ENCODE measurements at regions not wholly inside any gene's neighbourhood (a gene's known extent, or its start where the extent isn't known, plus 50 kb on each side); places are given as distances from the start of the nearest gene placed in this dataset.

- intact Hi-C loops (cut with DNase I): no loop called here
- no peak overlapping the region for H3K4me3 ChIP-seq
- H3K36me3 ChIP-seq: no peaks in the 10 kb centered on the region
- peak in 1 of 5 donors; percentile 46 for DNase-seq
- H3K27me3 ChIP-seq: peaks cover 0 to 34% (median 3%) of the 10 kb centered on the region in 9 donors
- peaks cover 0 to 8% (median 0%) of the 10 kb centered on the region in 12 donors for H3K4me1 ChIP-seq
- no peak overlapping the region for H3K27ac ChIP-seq
- no peak for TF ChIP-seq POLR2A (IDR thresholded peaks at IDR 0.05)
- ATAC-seq: no peak
- no peaks in the 10 kb centered on the region for H3K9me3 ChIP-seq
- 64 to 83% (median 77%) methylated on average over 7 of the region's 7 CpGs for WGBS, 4 donors
These were observed 339.4 kb downstream of the TEX29 start for GRCh38 chr13:111659842-111660241.

GRCh38 chr13:111661052-111661451 is 340.6 kb downstream of the TEX29 start:
- Histone ChIP-seq H3K4me1 (peaks cover 0 to 8% (median 0%) of the 10 kb centered on the region in 12 donors), H3K36me3 (no peaks in the 10 kb centered on the region), H3K4me3 (no peak overlapping the region), H3K9me3 (no peaks in the 10 kb centered on the region), H3K27me3 (peaks cover 0 to 31% (median 0%) of the 10 kb centered on the region in 9 donors), H3K27ac (no peak overlapping the region)
- intact Hi-C loops (cut with DNase I): no loop called here
- DNase-seq (no peak), ATAC-seq (no peak)
- TF ChIP-seq POLR2A (IDR thresholded peaks at IDR 0.05) (no peak), CTCF (IDR thresholded peaks at IDR 0.05) (no peak)
- 79 to 89% (median 84%) methylated on average over 9 to 13 of the region's 13 CpGs for WGBS, 4 donors

GRCh38 chr13:111661776-111662175 is 341.3 kb downstream of the TEX29 start:
- no peak for ATAC-seq
- H3K9me3 ChIP-seq: no peaks in the 10 kb centered on the region
- WGBS, 4 donors: 62 to 83% (median 78%) methylated on average over 3 to 9 of the region's 9 CpGs
- peaks cover 0 to 31% (median 0%) of the 10 kb centered on the region in 9 donors for H3K27me3 ChIP-seq
- intact Hi-C loops (cut with DNase I): no loop called here
- DNase-seq: no peak
- H3K36me3 ChIP-seq: no peaks in the 10 kb centered on the region
- H3K4me1 ChIP-seq: peaks cover 0 to 8% (median 0%) of the 10 kb centered on the region in 12 donors
- H3K4me3 ChIP-seq: no peak overlapping the region
- TF ChIP-seq CTCF (IDR thresholded peaks at IDR 0.05) (no peak), POLR2A (IDR thresholded peaks at IDR 0.05) (no peak)
- H3K27ac ChIP-seq: no peak overlapping the region

- H3K4me3 ChIP-seq: no peak overlapping the region
- TF ChIP-seq POLR2A (IDR thresholded peaks at IDR 0.05) (no peak), CTCF (IDR thresholded peaks at IDR 0.05) (no peak)
- 86 to 95% (median 91%) methylated on average over 5 of the region's 5 CpGs for WGBS, 4 donors
- no peaks in the 10 kb centered on the region for H3K36me3 ChIP-seq
- peaks cover 0 to 31% (median 0%) of the 10 kb centered on the region in 9 donors for H3K27me3 ChIP-seq
- H3K27ac ChIP-seq: no peak overlapping the region
- ATAC-seq: peak in 1 of 4 donors; percentile 59
- no peak for DNase-seq
- peaks cover 0 to 8% (median 0%) of the 10 kb centered on the region in 12 donors for H3K4me1 ChIP-seq
- no peaks in the 10 kb centered on the region for H3K9me3 ChIP-seq
- intact Hi-C loops (cut with DNase I): no loop called here
These were observed 342.0 kb downstream of the TEX29 start for GRCh38 chr13:111662451-111662850.

GRCh38 chr13:111662895-111663294 is 342.5 kb downstream of the TEX29 start:
- no peaks in the 10 kb centered on the region for H3K36me3 ChIP-seq
- no peak overlapping the region for H3K4me3 ChIP-seq
- peaks cover 0 to 31% (median 0%) of the 10 kb centered on the region in 9 donors for H3K27me3 ChIP-seq
- DNase-seq (no peak), ATAC-seq (peak in 1 of 4 donors; percentile 33)
- intact Hi-C loops (cut with DNase I): no loop called here
- no peaks in the 10 kb centered on the region for H3K9me3 ChIP-seq
- TF ChIP-seq CTCF (IDR thresholded peaks at IDR 0.05) (no peak), POLR2A (IDR thresholded peaks at IDR 0.05) (no peak)
- H3K4me1 ChIP-seq: peaks cover 0 to 8% (median 0%) of the 10 kb centered on the region in 12 donors
- H3K27ac ChIP-seq: peak overlapping the region in 1 of 12 donors; percentile 61
- WGBS, 4 donors: 56 to 63% (median 60%) methylated on average over 4 of the region's 4 CpGs
